GM12892 (cell line): ENCODE measurements at regions not wholly inside any gene's neighbourhood (a gene's known extent, or its start where the extent isn't known, plus 50 kb on each side); places are given as distances from the start of the nearest gene placed in this dataset.

ENCODE experiments used
- POLR2A ChIP-seq: IDR thresholded peaks from 2 replicates; pipeline ENCODE4 v1.6.1; 2011; ENCODE audit warnings: low read depth, low read length, control low read depth
- POLR2AphosphoS5 ChIP-seq: IDR thresholded peaks from 2 replicates; pipeline ENCODE4 v1.6.1; 2011; ENCODE audit warnings: low read depth, low read length, control low read depth

- TF ChIP-seq POLR2A: no peak
- no peak for TF ChIP-seq POLR2AphosphoS5
These were observed 102.2 kb upstream of the ANKRD1 start for GRCh38 chr10:91022924-91023699.
